Breast epithelium (tissue), 3 donors: ENCODE measurements at regions not wholly inside any gene's neighbourhood (a gene's known extent, or its start where the extent isn't known, plus 50 kb on each side); places are given as distances from the start of the nearest gene placed in this dataset.

Source experiments
- CTCF ChIP-seq, 3 donors: fragments of 450-650 bp; IDR thresholded peaks; one replicate each; pipeline ENCODE4 v1.5.1; 2016 to 2017; ENCODE audit warnings: antibody characterized with exemption in 3 of 3, mild to moderate bottlenecking in 3 of 3, moderate library complexity in 3 of 3
- POLR2A ChIP-seq: fragments of 450-650 bp; IDR thresholded peaks from one replicate; pipeline ENCODE4 v1.6.1; 2016; ENCODE audit warnings: antibody characterized with exemption, mild to moderate bottlenecking, moderate library complexity
- POLR2AphosphoS5 ChIP-seq, 3 donors: sonication (generic); formaldehyde crosslinking; IDR thresholded peaks; one replicate each; pipeline ENCODE4 v1.6.1; 2017; ENCODE audit warnings: antibody characterized with exemption in 3 of 3

- TF ChIP-seq CTCF (IDR thresholded peaks at IDR 0.05), result no peak
- no peak for TF ChIP-seq POLR2AphosphoS5 (IDR thresholded peaks at IDR 0.05)
- no peak for TF ChIP-seq POLR2A
Measured at GRCh38 chr1:221316491-221317056, 425.3 kb downstream of the DUSP10 start.
